ENCODE measurements at regions not wholly inside any gene's neighbourhood (a gene's known extent, or its start where the extent isn't known, plus 50 kb on each side); places are given as distances from the start of the nearest gene placed in this dataset.

- no peak overlapping the region for H3K4me3 ChIP-seq (ENCODE audit: low read depth, low read length)
- in situ Hi-C loops (cut with HindIII; ENCODE audit: low sequenced_read_pairs): no loop called here
- no peak for DNase-seq (ENCODE audit: low read depth, low spot score)
- TF ChIP-seq, protein P1, sequence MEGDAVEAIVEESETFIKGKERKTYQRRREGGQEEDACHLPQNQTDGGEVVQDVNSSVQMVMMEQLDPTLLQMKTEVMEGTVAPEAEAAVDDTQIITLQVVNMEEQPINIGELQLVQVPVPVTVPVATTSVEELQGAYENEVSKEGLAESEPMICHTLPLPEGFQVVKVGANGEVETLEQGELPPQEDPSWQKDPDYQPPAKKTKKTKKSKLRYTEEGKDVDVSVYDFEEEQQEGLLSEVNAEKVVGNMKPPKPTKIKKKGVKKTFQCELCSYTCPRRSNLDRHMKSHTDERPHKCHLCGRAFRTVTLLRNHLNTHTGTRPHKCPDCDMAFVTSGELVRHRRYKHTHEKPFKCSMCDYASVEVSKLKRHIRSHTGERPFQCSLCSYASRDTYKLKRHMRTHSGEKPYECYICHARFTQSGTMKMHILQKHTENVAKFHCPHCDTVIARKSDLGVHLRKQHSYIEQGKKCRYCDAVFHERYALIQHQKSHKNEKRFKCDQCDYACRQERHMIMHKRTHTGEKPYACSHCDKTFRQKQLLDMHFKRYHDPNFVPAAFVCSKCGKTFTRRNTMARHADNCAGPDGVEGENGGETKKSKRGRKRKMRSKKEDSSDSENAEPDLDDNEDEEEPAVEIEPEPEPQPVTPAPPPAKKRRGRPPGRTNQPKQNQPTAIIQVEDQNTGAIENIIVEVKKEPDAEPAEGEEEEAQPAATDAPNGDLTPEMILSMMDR (IDR thresholded peaks at IDR 0.05; ENCODE audit: low read depth, low read length): no peak
These were observed 551.2 kb downstream of the EFNB2 start for GRCh38 chr13:105984236-105984635.

DNA sequence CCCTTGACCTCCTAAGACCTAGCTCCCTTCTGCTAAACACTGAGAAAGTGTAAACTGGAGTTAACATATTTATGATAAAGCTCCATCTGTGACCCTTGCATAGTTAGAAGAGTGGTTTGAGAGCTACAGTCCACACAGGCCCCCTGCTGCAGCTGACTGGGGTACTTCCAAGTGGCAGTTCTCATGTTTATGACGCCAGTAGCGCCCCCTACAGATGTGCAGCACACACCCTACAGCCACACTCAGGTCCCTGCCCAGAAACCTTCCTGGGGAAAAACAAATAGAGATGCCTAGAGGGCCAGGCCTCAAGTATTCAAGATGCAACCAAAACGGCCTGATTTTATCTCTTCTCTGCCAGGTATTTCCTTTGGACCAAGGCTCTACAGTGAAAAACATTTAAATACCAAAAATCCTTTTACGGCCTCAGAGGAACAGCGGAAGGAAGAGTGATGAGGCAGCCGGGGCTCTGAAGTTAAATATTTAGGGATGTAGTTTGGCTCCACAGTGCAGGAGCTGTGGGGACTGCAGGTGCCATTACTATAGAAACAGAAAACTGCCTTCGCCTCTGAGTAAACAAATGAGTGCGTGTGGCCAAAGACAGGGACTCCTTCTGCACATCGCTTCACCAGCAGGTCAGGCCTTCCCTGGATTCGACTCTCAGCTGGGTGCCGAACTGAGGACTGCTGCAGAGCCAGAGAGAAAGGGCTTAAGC lies 553.1 kb downstream of the EFNB2 start:
- in situ Hi-C loops (cut with HindIII; ENCODE audit: low sequenced_read_pairs): no loop called here
- TF ChIP-seq, protein P1 (IDR thresholded peaks at IDR 0.05; ENCODE audit: low read depth, low read length): no peak

DNA sequence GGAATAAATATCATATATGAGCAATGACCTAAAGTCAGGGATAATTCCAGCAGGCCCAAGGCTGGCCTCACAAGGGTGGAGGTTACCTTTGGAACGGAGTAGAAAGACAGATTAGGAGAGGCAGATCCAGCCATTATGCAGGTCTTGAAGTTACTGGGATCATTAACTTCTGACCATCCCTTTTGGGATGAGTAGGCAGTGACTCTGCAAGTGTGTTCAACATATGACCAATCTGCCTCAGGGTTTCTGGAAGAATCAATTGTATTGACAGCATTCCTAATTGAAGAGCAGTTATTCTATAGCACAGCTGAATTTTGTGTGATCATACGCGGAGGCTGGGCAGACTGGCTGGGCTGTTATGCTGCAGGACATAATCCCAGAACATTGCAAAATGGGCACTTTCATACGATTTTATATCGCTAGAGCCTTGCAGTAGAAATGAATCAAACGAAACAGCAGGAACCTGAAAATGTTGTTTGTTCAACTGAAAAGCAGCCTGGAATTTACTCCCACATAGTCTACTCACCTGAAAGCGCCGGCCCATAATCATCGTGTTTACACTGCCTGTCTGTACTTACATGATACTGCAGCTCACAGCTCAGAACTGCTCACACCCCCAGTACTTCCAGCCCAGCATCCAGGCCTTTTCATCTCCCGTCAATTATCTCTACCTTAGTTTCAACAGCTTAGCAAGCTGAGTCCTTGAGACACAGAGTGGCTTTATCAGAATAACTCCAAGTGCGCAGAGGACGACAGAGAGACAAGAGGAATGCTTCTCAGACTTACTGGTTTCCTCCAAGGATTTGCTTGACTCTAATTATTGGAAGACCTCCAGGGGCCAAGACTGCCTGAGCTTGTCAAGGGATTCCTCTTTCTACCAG lies 556.1 kb downstream of the EFNB2 start:
- TF ChIP-seq, protein P1 (IDR thresholded peaks at IDR 0.05; ENCODE audit: low read depth, low read length): no peak
- DNase-seq (ENCODE audit: low read depth, low spot score): no peak
- no peak overlapping the region for H3K4me3 ChIP-seq (ENCODE audit: low read depth, low read length)
- in situ Hi-C loops (cut with HindIII; ENCODE audit: low sequenced_read_pairs): no loop called here

More for the DNA sequence above, 553.1 kb downstream of the EFNB2 start:
- no peak overlapping the region for H3K4me3 ChIP-seq (ENCODE audit: low read depth, low read length)
- no peak for DNase-seq (ENCODE audit: low read depth, low spot score)

DNA sequence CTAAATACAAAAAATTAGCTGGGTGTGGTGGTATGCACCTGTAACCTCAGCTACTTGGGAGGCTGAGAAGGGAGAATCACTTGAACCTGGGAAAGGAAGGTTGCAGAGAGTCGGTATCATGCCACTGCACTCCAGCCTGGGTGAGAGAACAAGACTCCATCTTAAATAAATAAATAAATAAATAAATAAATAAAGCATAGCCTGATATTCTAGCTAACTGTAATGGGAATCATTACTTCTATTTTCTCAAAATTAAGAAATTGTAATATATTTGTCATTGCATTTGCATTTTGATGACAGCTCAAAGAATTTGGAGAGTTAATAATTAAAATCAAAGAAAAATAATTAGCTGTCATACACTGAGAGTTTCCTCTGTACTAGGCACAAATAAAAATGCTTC lies 561.1 kb downstream of the EFNB2 start:
- in situ Hi-C loops (cut with HindIII; ENCODE audit: low sequenced_read_pairs): no loop called here
- no peak overlapping the region for H3K4me3 ChIP-seq (ENCODE audit: low read depth, low read length)
- TF ChIP-seq, protein P1 (IDR thresholded peaks at IDR 0.05; ENCODE audit: low read depth, low read length): no peak
- no peak for DNase-seq (ENCODE audit: low read depth, low spot score)

DNA sequence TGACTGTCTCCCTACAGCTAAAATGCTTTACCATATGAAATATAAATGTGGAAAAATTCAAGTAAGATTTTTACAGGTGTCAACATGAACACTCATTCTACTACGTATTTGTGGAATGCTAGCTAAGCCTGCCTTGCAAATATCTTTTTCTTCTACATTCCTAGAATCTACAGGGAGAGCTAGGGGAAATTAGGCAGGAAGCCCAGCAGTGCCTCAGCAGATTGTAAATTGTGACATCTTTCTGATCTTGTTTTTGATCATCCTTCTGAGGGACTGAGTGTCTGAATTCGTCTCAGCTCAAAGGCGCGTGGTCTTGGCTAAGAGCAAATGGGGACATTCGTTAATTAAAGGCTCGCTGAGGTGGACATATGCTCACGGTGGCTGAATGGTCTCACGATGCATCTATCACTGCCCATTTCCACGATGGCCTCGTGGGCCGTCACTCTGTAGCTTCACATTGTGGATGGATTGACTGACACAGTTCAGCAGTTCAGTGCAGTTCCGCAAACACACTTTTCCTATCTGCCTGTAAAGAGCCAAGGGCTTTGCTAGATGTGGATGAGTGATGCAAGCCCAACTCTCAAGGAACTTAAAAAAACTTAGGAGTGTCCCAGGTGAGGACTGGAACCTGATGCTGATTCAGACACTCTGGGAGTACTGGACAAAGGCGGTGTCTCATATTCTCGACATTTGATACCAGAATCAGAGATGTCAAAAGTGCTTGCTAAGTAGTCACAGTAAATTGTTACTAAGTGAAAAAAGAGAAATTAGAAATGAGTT lies 562.5 kb downstream of the EFNB2 start:
- TF ChIP-seq, protein P1 (IDR thresholded peaks at IDR 0.05; ENCODE audit: low read depth, low read length): no peak
- DNase-seq (ENCODE audit: low read depth, low spot score): no peak
- in situ Hi-C loops (cut with HindIII; ENCODE audit: low sequenced_read_pairs): no loop called here
- no peak overlapping the region for H3K4me3 ChIP-seq (ENCODE audit: low read depth, low read length)

DNA sequence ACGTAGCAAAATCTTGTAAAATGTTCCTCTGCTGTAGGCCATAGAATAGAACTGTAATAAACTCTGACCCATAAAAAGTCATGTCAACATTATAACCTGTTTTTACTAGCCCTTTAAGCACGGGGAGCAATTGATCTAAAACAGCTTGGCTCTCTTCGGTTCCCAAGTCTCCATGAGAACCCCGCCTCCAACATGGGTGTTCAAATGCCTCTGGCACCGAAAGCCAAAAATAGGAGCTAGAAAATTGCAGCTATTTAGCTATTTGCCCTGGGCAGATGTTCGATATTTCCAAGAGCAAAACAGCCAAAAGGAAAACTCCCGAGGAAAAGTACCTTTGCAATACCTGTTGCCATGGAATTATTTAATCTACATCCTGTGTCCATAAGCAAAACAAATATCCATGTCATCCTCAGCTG lies 563.1 kb downstream of the EFNB2 start:
- DNase-seq (ENCODE audit: low read depth, low spot score): no peak

More for the DNA sequence above, 563.1 kb downstream of the EFNB2 start:
- in situ Hi-C loops (cut with HindIII; ENCODE audit: low sequenced_read_pairs): no loop called here
- no peak overlapping the region for H3K4me3 ChIP-seq (ENCODE audit: low read depth, low read length)
- TF ChIP-seq, protein P1 (IDR thresholded peaks at IDR 0.05; ENCODE audit: low read depth, low read length): no peak

Measured in astrocyte of the spinal cord (primary cell).